ENCODE measurements at regions not wholly inside any gene's neighbourhood (a gene's known extent, or its start where the extent isn't known, plus 50 kb on each side); places are given as distances from the start of the nearest gene placed in this dataset.

GRCh38 chr9:108392877-108393276, 462.9 kb downstream of the ACTL7B start:
- TF ChIP-seq, protein P1, sequence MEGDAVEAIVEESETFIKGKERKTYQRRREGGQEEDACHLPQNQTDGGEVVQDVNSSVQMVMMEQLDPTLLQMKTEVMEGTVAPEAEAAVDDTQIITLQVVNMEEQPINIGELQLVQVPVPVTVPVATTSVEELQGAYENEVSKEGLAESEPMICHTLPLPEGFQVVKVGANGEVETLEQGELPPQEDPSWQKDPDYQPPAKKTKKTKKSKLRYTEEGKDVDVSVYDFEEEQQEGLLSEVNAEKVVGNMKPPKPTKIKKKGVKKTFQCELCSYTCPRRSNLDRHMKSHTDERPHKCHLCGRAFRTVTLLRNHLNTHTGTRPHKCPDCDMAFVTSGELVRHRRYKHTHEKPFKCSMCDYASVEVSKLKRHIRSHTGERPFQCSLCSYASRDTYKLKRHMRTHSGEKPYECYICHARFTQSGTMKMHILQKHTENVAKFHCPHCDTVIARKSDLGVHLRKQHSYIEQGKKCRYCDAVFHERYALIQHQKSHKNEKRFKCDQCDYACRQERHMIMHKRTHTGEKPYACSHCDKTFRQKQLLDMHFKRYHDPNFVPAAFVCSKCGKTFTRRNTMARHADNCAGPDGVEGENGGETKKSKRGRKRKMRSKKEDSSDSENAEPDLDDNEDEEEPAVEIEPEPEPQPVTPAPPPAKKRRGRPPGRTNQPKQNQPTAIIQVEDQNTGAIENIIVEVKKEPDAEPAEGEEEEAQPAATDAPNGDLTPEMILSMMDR (IDR thresholded peaks at IDR 0.05): no peak
- ATAC-seq (ENCODE audit: low FRiP score) (no peak), DNase-seq (ENCODE audit: low spot score) (no peak)

DNA sequence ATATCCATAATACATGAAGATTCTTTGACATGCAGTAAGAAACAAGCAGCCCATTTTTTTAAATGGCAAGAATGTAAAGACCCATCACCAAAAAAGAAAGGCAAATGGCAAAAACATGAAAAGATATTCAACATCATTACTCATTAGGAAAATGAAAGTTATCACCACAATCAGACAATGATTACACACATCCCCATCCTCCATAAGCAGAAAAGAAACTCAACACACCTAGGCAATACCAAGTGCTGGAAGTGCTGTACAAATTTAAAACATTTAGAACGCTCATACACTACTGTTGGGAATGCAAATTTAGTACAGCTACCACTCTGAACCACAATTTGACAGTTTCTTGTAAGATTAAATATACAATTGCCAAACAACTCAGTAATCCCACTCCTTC, 466.7 kb downstream of the ACTL7B start:
- TF ChIP-seq, protein P1 (IDR thresholded peaks at IDR 0.05): no peak
- ATAC-seq (ENCODE audit: low FRiP score) (no peak), DNase-seq (ENCODE audit: low spot score) (no peak)

DNA sequence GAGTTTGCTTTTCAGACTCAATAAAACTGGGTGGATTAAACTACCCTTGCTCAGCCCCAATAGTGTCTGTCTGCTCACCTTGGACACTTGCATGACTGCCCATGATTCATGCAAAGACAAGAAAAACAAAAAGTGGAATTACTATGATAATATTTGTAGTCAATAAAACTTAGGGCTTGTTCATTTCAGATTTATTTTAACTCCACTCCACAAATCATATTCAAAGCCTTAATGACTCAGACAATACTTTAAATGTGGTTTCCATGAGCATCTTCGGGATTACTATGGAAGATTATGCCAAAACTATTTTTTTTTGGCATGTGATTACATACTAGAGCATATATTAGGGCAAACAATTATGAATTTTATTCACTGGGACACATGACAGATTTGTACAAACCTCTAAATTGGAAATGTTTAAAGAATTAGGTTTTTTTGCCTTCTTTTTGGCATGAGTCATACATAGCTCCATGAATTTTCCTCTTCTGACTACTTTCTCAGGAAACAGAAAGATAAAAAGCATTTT, 468.9 kb downstream of the ACTL7B start:
- DNase-seq (ENCODE audit: low spot score) (no peak), ATAC-seq (ENCODE audit: low FRiP score) (peak; percentile 63)
- TF ChIP-seq, protein P1 (IDR thresholded peaks at IDR 0.05): no peak

GRCh38 chr9:108386032-108386431, 469.8 kb downstream of the ACTL7B start:
- DNase-seq (ENCODE audit: low spot score) (no peak), ATAC-seq (ENCODE audit: low FRiP score) (no peak)
- TF ChIP-seq, protein P1 (IDR thresholded peaks at IDR 0.05): no peak

- TF ChIP-seq, protein P1 (IDR thresholded peaks at IDR 0.05): no peak
- ATAC-seq (ENCODE audit: low FRiP score) (no peak), DNase-seq (ENCODE audit: low spot score) (no peak)
Observed at GRCh38 chr9:108383796-108384195, 472.0 kb downstream of the ACTL7B start.

GRCh38 chr9:108382310-108382709, 473.5 kb downstream of the ACTL7B start:
- DNase-seq (ENCODE audit: low spot score) (no peak), ATAC-seq (ENCODE audit: low FRiP score) (no peak)
- TF ChIP-seq, protein P1 (IDR thresholded peaks at IDR 0.05): no peak

GRCh38 chr9:108377881-108378280, 477.9 kb downstream of the ACTL7B start:
- DNase-seq (ENCODE audit: low spot score): no peak
- ATAC-seq (ENCODE audit: low FRiP score): no peak
- TF ChIP-seq, protein P1 (IDR thresholded peaks at IDR 0.05): no peak
